Stomach (tissue), 8 donors: ENCODE measurements at regions not wholly inside any gene's neighbourhood (a gene's known extent, or its start where the extent isn't known, plus 50 kb on each side); places are given as distances from the start of the nearest gene placed in this dataset.

ENCODE experiments used
- DNase-seq, 2 donors: peaks; one replicate each; pipeline versions ENCODE4 v3.0.0 to v3.0.0-alpha.2; 2013 to 2019
- H3K27ac ChIP-seq, 5 donors: fragments of 200-600 bp in 4 of 5; sonication (generic) in 4 of 5; one replicate each; pipeline ENCODE4 v1.5.1; 2013 to 2019; ENCODE audit warnings: mild to moderate bottlenecking in 1 of 5, moderate library complexity in 1 of 5
- H3K27me3 ChIP-seq, 3 donors: fragments of 200-600 bp; sonication (generic); one replicate each; pipeline ENCODE4 v1.5.1; 2017 to 2019; ENCODE audit warnings: mixed run types in 1 of 3
- H3K36me3 ChIP-seq, 4 donors: fragments of 200-600 bp; sonication (generic); 1 replicate in 3 of 4; 2 replicates in 1 of 4; pipeline ENCODE4 v1.5.1; 2016 to 2019
- H3K4me1 ChIP-seq, 4 donors: fragments of 200-600 bp; sonication (generic); one replicate each; pipeline ENCODE4 v1.5.1; 2016 to 2019
- H3K4me3 ChIP-seq, 4 donors: fragments of 200-600 bp; sonication (generic) in 3 of 4; one replicate each; pipeline ENCODE4 v1.5.1; 2016 to 2019; ENCODE audit warnings: mild to moderate bottlenecking in 1 of 4
- H3K9me3 ChIP-seq, 4 donors: fragments of 200-600 bp; sonication (generic); one replicate each; pipeline ENCODE4 v1.5.1; 2016 to 2019
- EP300 ChIP-seq: sonication (generic); formaldehyde crosslinking; IDR thresholded peaks from one replicate; pipeline ENCODE4 v1.6.1; 2017; ENCODE audit warnings: antibody characterized with exemption
- POLR2A ChIP-seq, 4 donors: fragments of 450-650 bp; IDR thresholded peaks; one replicate each; pipeline ENCODE4 v1.6.1; 2016; ENCODE audit warnings: antibody characterized with exemption in 4 of 4, control low read depth in 2 of 4, mild to moderate bottlenecking in 1 of 4, moderate library complexity in 1 of 4
- POLR2AphosphoS5 ChIP-seq, 3 donors: sonication (generic); formaldehyde crosslinking; IDR thresholded peaks; one replicate each; pipeline ENCODE4 v1.6.1; 2016; ENCODE audit warnings: antibody characterized with exemption in 3 of 3
- WGBS, 5 donors: extraction: QIAGEN DNeasy Blood & Tissue Kit in 3 of 5; methylation state at CpG; one replicate each; pipeline versions ENCODE4 v1.1.5 to v1.1.7; 2013 to 2018; 5-methylcytosine and 5-hydroxymethylcytosine counted together
- intact Hi-C: fragments of 100-400 bp; cut with DNase I; formaldehyde crosslinking; loops from one replicate; pipeline ENCODE4 v1.15.1; 2023; ENCODE audit warnings: low total_unique reads
- TF ChIP-seq, protein P1 (sequence below), 7 experiments: fragments of 450-650 bp in 4 of 7; fragments of 200-600 bp in 3 of 7; sonication (generic) in 3 of 7; IDR thresholded peaks; one replicate each; pipeline ENCODE4 v1.5.1; 2016 to 2019; ENCODE audit warnings: antibody characterized with exemption in 7 of 7, control low read depth in 2 of 7, mild to moderate bottlenecking in 1 of 7
- donor health status: healthy with polysubstance abuse.
- donor health status: Bipolar disorder and iron deficiency.
- donor health status: healthy.

DNA sequence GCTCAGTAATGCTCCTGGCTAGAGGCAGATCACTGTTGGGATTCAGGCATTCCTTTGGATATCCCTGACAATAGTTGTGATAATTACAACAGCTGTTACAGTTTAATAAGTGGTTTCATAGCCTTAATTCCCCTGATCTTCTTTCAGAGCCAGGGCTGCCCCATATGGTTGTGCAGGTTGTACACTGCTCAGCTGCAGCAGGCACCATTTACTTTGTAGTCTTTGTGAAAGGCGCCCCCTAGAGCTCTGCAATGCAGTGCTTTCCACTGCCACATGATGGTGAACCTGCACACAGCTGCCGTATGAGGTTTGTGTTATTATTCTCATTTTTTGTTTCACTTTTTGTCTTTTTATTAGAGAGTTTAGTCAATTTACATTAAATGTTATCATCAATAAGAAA lies 239.1 kb downstream of the KCNS3 start:
- TF ChIP-seq, protein P1, sequence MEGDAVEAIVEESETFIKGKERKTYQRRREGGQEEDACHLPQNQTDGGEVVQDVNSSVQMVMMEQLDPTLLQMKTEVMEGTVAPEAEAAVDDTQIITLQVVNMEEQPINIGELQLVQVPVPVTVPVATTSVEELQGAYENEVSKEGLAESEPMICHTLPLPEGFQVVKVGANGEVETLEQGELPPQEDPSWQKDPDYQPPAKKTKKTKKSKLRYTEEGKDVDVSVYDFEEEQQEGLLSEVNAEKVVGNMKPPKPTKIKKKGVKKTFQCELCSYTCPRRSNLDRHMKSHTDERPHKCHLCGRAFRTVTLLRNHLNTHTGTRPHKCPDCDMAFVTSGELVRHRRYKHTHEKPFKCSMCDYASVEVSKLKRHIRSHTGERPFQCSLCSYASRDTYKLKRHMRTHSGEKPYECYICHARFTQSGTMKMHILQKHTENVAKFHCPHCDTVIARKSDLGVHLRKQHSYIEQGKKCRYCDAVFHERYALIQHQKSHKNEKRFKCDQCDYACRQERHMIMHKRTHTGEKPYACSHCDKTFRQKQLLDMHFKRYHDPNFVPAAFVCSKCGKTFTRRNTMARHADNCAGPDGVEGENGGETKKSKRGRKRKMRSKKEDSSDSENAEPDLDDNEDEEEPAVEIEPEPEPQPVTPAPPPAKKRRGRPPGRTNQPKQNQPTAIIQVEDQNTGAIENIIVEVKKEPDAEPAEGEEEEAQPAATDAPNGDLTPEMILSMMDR (IDR thresholded peaks at IDR 0.05), result peak in 2 of 7 experiments; percentile 30 to 43
- TF ChIP-seq POLR2A (IDR thresholded peaks at IDR 0.05), result no peak
- DNase-seq, result peak in 1 of 2 donors; percentile 46
- Histone ChIP-seq H3K4me1 (peaks cover 3 to 14% (median 8%) of the 10 kb centered on the region in 4 donors), H3K27me3 (no peaks in the 10 kb centered on the region), H3K27ac (no peak overlapping the region), H3K4me3 (no peak overlapping the region), H3K36me3 (no peaks in the 10 kb centered on the region), H3K9me3 (no peaks in the 10 kb centered on the region)
- intact Hi-C loops, result no loop called here
- 43 to 58% (median 54%) methylated on average over 2 of the region's 2 CpGs for WGBS, 5 donors

DNA sequence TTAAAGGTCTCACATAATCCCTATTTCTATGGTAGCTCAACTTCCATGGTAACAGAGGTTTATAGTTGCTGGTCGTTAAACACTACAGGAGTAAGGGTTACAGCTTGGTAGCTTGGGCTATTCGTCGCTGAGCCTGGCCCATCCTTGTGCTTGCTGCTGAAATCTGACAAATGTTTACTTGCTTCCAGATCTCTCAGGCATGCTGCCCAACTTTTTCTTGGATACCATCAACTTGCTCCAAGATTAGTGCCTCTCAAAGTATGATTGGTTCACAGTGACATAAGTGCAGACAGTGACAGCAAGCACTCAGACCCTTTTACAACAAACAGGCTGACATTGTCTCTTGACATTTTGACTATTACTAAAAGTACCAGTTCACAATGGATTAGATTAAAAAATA lies 231.8 kb downstream of the KCNS3 start:
- H3K27ac ChIP-seq, result no peak overlapping the region
- H3K9me3 ChIP-seq, result no peaks in the 10 kb centered on the region
- H3K36me3 ChIP-seq, result no peaks in the 10 kb centered on the region
- H3K4me1 ChIP-seq, result peaks cover 0 to 4% (median under 1%) of the 10 kb centered on the region in 4 donors
- no peak for DNase-seq
- H3K27me3 ChIP-seq, result no peaks in the 10 kb centered on the region
- no peak overlapping the region for H3K4me3 ChIP-seq
- TF ChIP-seq EP300 (no peak), POLR2AphosphoS5 (IDR thresholded peaks at IDR 0.05) (no peak), POLR2A (IDR thresholded peaks at IDR 0.05) (no peak)
- TF ChIP-seq, protein P1 (IDR thresholded peaks at IDR 0.05), result no peak
- 54 to 75% (median 73%) methylated on average over 3 of the region's 3 CpGs for WGBS, 5 donors
- intact Hi-C loops, result no loop called here

DNA sequence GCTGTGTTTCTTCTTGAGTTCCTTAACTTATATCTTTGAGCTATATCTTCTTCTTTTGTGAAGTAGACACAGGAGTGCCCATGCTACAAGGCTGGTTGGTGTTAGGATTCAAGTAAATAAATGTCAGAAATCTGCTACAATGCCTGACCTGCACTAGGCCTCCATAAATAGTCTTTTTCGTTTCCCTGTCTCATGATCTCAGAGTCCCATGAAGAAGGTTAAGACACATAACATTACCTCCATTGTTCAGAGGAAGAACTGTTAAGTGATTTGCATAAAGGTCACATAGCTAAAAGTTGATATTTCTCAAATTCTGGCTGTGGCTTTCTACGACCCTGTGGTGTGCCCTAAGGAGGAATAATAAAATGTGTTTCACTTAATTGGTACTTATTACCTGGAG lies 228.4 kb downstream of the KCNS3 start:
- H3K27me3 ChIP-seq, result no peaks in the 10 kb centered on the region
- H3K4me3 ChIP-seq, result no peak overlapping the region
- no peaks in the 10 kb centered on the region for H3K36me3 ChIP-seq
- H3K9me3 ChIP-seq, result no peaks in the 10 kb centered on the region
- WGBS, 5 donors, result 55 to 69% (median 61%) methylated on average over 2 of the region's 2 CpGs
- no peak for DNase-seq
- TF ChIP-seq, protein P1 (IDR thresholded peaks at IDR 0.05), result no peak
- no peak for TF ChIP-seq EP300
- TF ChIP-seq POLR2A (IDR thresholded peaks at IDR 0.05), result no peak
- TF ChIP-seq POLR2AphosphoS5 (IDR thresholded peaks at IDR 0.05), result no peak
- H3K27ac ChIP-seq, result peak overlapping the region in 1 of 5 donors; percentile 83
- intact Hi-C loops, result no loop called here
- peaks cover 0 to 7% (median 2%) of the 10 kb centered on the region in 4 donors for H3K4me1 ChIP-seq

- TF ChIP-seq EP300, result no peak
- TF ChIP-seq, protein P1 (IDR thresholded peaks at IDR 0.05), result no peak
- TF ChIP-seq POLR2AphosphoS5 (IDR thresholded peaks at IDR 0.05), result no peak
- Histone ChIP-seq H3K36me3 (no peaks in the 10 kb centered on the region), H3K27ac (peak overlapping the region in 1 of 5 donors; percentile 83), H3K4me3 (no peak overlapping the region), H3K27me3 (no peaks in the 10 kb centered on the region), H3K4me1 (peaks cover 0 to 7% (median 2%) of the 10 kb centered on the region in 4 donors), H3K9me3 (no peaks in the 10 kb centered on the region)
- 26 to 50% (median 35%) methylated on average over 1 of the region's 1 CpG for WGBS, 5 donors
- DNase-seq, result no peak
- intact Hi-C loops, result no loop called here
Observed at GRCh38 chr2:18105929-18106328, 227.5 kb downstream of the KCNS3 start.
